M059J (cell line): ENCODE measurements at regions not wholly inside any gene's neighbourhood (a gene's known extent, or its start where the extent isn't known, plus 50 kb on each side); places are given as distances from the start of the nearest gene placed in this dataset.
"Not testable (repeated sequence)": the region's sequence is repeated elsewhere in the genome, so short reads cannot be mapped to it uniquely, and the experiment has no call there.

Experiments
- DNase-seq: peaks from one replicate; pipeline ENCODE4 v3.0.0-alpha.2; 2012; ENCODE audit warnings: low read depth

GRCh38 chr9:96156171-96156974, 145.6 kb downstream of the HSD17B3 start:
- no peak for DNase-seq

GRCh38 chr9:96154081-96154480, 147.9 kb downstream of the HSD17B3 start:
- no peak for DNase-seq

GRCh38 chr9:96152550-96152949, 149.4 kb downstream of the HSD17B3 start:
- no peak for DNase-seq

GRCh38 chr9:96150324-96151227, 151.4 kb downstream of the HSD17B3 start:
- DNase-seq: peak; percentile 58

- no peak for DNase-seq
These were observed 152.3 kb downstream of the HSD17B3 start for GRCh38 chr9:96149533-96150280.

- DNase-seq: no peak
These were observed 153.1 kb downstream of the HSD17B3 start for GRCh38 chr9:96148634-96149532.

- not testable (repeated sequence) for DNase-seq
These were observed 154.9 kb downstream of the HSD17B3 start for GRCh38 chr9:96147029-96147428.

- DNase-seq: peak; percentile 40
These were observed 160.3 kb downstream of the HSD17B3 start for GRCh38 chr9:96141666-96142065.

- no peak for DNase-seq
These were observed 160.9 kb downstream of the HSD17B3 start for GRCh38 chr9:96141128-96141474.

- no peak for DNase-seq
These were observed 161.5 kb downstream of the HSD17B3 start for GRCh38 chr9:96140296-96141127.

- peak; percentile 64 for DNase-seq
These were observed 162.2 kb downstream of the HSD17B3 start for GRCh38 chr9:96139592-96140295.

GRCh38 chr9:96138616-96139015, 163.4 kb downstream of the HSD17B3 start:
- DNase-seq: no peak

- peak; percentile 28 for DNase-seq
These were observed 164.1 kb downstream of the HSD17B3 start for GRCh38 chr9:96137671-96138429.

GRCh38 chr9:96136992-96137670, 164.8 kb downstream of the HSD17B3 start:
- peak; percentile 76 for DNase-seq

GRCh38 chr9:96135753-96136290, 166.2 kb downstream of the HSD17B3 start:
- no peak for DNase-seq

GRCh38 chr9:96135076-96135752, 166.8 kb downstream of the HSD17B3 start:
- DNase-seq: peak; percentile 35

GRCh38 chr9:96133321-96134021, 168.5 kb downstream of the HSD17B3 start:
- no peak for DNase-seq
